NT2/D1 (cell line): ENCODE measurements at regions not wholly inside any gene's neighbourhood (a gene's known extent, or its start where the extent isn't known, plus 50 kb on each side); places are given as distances from the start of the nearest gene placed in this dataset.
"Not testable (repeated sequence)": the region's sequence is repeated elsewhere in the genome, so short reads cannot be mapped to it uniquely, and the experiment has no call there.

ENCODE experiments used
- DNase-seq: peaks from one replicate; pipeline ENCODE4 v3.0.0-alpha.2; 2011; ENCODE audit warnings: low read depth, low spot score
- H3K27me3 ChIP-seq: 2 replicates; pipeline ENCODE4 v1.6.0; 2011; ENCODE audit warnings: mild to moderate bottlenecking; ENCODE audit not compliant: insufficient read length, insufficient read depth
- H3K36me3 ChIP-seq: 2 replicates; pipeline ENCODE4 v1.6.1; 2011; ENCODE audit warnings: mild to moderate bottlenecking, low read length, mixed read lengths; ENCODE audit not compliant: insufficient read depth, insufficient read length
- H3K4me1 ChIP-seq: 2 replicates; pipeline ENCODE4 v1.5.1; 2011; ENCODE audit not compliant: insufficient read depth, insufficient read length
- H3K4me3 ChIP-seq: 2 replicates; pipeline ENCODE4 v1.5.1; 2011; ENCODE audit warnings: low read depth; ENCODE audit not compliant: insufficient read length
- H3K9ac ChIP-seq: 2 replicates; pipeline ENCODE4 v1.6.0; 2011; ENCODE audit warnings: low read depth; ENCODE audit not compliant: insufficient read length
- H3K9me3 ChIP-seq: 2 replicates; pipeline ENCODE4 v1.5.1; 2011; ENCODE audit warnings: mild to moderate bottlenecking, low read length; ENCODE audit not compliant: insufficient read depth
- SUZ12 ChIP-seq: IDR thresholded peaks from 2 replicates; pipeline ENCODE4 v1.6.1; 2011; ENCODE audit not compliant: insufficient read length, insufficient read depth; ENCODE audit errors: extremely low read depth
- YY1 ChIP-seq: IDR thresholded peaks from 2 replicates; pipeline ENCODE4 v1.6.1; 2011; ENCODE audit not compliant: insufficient read length, insufficient read depth
- ZNF274 ChIP-seq: IDR thresholded peaks from 2 replicates; pipeline ENCODE4 v1.6.1; 2011; ENCODE audit warnings: mild to moderate bottlenecking, low read depth, low read length

DNA sequence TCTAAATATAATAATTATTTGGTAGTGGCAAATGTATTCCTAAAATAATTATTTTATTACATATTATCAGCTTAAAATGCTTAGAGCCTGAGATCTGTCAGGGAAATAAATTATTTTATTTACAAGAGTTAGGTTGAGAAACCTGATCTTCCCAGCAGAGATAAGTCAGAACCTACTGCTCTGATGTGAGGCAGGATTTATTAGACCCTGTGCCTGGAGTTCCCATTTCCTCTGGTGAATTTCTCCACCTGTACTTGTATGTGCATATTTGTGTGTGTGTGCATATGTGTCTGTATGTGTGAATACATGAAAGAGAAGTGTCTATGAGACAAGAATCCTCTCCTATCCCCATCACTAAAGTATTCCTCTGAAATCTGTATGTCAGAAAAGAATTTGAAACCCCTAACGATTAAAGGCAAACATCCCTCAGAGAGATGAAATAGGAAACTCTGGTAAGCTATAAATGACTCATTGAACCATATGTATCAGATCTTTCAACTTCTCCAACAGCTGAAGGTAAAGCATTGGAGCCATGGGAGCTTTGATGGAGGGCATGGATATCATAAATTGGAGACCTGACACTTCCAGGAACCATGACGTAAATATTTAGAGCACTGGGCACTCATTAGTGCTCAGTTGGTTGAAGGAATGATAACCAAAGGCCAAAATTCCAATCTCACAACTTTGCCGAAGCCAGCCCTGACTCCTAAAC, 190.9 kb downstream of the XPNPEP1 start:
- no peaks in the 10 kb centered on the region for H3K9me3 ChIP-seq
- no peaks in the 10 kb centered on the region for H3K4me1 ChIP-seq
- H3K36me3 ChIP-seq: no peaks in the 10 kb centered on the region
- DNase-seq: no peak
- no peak overlapping the region for H3K4me3 ChIP-seq
- no peaks in the 10 kb centered on the region for H3K27me3 ChIP-seq
- TF ChIP-seq ZNF274 (no peak), SUZ12 (no peak), YY1 (no peak)
- no peak overlapping the region for H3K9ac ChIP-seq

GRCh38 chr10:109729895-109730294, 193.4 kb downstream of the XPNPEP1 start:
- not testable (repeated sequence) for H3K36me3 ChIP-seq, H3K4me1 ChIP-seq, H3K27me3 ChIP-seq, H3K9me3 ChIP-seq, DNase-seq, H3K9ac ChIP-seq, H3K4me3 ChIP-seq

GRCh38 chr10:109727436-109727835, 195.9 kb downstream of the XPNPEP1 start:
- Histone ChIP-seq H3K4me1 (no peaks in the 10 kb centered on the region), H3K4me3 (no peak overlapping the region), H3K27me3 (no peaks in the 10 kb centered on the region), H3K36me3 (no peaks in the 10 kb centered on the region), H3K9ac (no peak overlapping the region), H3K9me3 (no peaks in the 10 kb centered on the region)
- no peak for DNase-seq
- TF ChIP-seq ZNF274: no peak
- TF ChIP-seq YY1: no peak
- no peak for TF ChIP-seq SUZ12

GRCh38 chr10:109726473-109726872, 196.8 kb downstream of the XPNPEP1 start:
- Histone ChIP-seq H3K4me1 (no peaks in the 10 kb centered on the region), H3K36me3 (no peaks in the 10 kb centered on the region), H3K27me3 (no peaks in the 10 kb centered on the region), H3K4me3 (no peak overlapping the region), H3K9me3 (no peaks in the 10 kb centered on the region), H3K9ac (no peak overlapping the region)
- no peak for DNase-seq
- TF ChIP-seq YY1 (no peak), ZNF274 (no peak), SUZ12 (no peak)

DNA sequence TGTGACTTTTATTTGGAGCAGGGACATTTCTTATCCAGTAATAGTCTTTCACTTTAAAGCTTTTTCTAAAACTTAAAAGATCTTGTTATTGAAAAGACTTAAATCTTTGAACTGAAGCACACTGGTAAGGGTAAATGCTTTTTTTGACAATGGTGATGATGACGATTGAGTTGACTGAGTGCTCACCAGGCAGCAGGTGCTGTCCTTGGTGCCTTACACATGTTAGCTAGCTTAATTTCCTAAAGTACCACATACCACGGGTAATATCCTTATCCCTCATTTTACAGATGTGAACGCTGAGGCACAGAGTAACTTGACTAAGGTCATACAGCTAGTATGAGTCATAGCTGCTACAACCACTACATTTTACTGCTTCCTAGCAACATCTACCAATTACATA, 200.0 kb downstream of the XPNPEP1 start:
- no peak overlapping the region for H3K9ac ChIP-seq
- H3K36me3 ChIP-seq: no peaks in the 10 kb centered on the region
- no peak overlapping the region for H3K4me3 ChIP-seq
- no peaks in the 10 kb centered on the region for H3K9me3 ChIP-seq
- no peak for TF ChIP-seq SUZ12
- TF ChIP-seq ZNF274: no peak
- no peak for TF ChIP-seq YY1
- no peak for DNase-seq
- no peaks in the 10 kb centered on the region for H3K4me1 ChIP-seq
- no peaks in the 10 kb centered on the region for H3K27me3 ChIP-seq

GRCh38 chr10:109721453-109722064, 201.8 kb downstream of the XPNPEP1 start:
- Histone ChIP-seq H3K9me3 (no peaks in the 10 kb centered on the region), H3K9ac (no peak overlapping the region), H3K4me1 (no peaks in the 10 kb centered on the region), H3K4me3 (no peak overlapping the region), H3K27me3 (no peaks in the 10 kb centered on the region), H3K36me3 (no peaks in the 10 kb centered on the region)
- TF ChIP-seq YY1 (no peak), ZNF274 (no peak), SUZ12 (no peak)
- DNase-seq: no peak

DNA sequence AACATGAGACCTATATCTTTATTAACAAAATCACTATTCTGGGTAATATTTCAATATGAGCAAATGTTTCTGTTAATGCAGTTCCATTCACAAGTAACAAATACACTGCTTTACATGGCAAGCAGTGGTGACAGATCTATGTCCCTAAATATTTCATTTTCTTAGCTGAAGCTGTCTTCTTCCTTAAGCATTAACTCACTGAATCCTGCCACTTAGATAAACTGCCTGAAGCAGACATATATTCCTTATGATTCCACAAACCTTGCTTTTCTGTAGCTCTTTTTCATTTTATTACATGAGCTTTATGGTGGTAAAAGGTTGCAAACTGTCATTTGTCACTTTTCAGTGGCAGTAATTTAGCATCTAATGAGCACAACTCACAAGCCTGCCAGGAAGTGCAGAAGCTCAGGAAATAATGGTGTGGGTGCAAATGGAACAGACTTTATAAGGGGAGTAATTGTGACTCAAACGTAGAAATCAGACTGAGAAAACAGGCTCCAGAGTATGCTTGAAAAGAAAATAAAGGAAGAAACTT, 217.2 kb downstream of the XPNPEP1 start:
- no peaks in the 10 kb centered on the region for H3K4me1 ChIP-seq
- H3K36me3 ChIP-seq: no peaks in the 10 kb centered on the region
- no peak for TF ChIP-seq YY1
- TF ChIP-seq ZNF274: no peak
- no peak for TF ChIP-seq SUZ12
- H3K4me3 ChIP-seq: no peak overlapping the region
- no peak overlapping the region for H3K9ac ChIP-seq
- no peak for DNase-seq
- H3K27me3 ChIP-seq: no peaks in the 10 kb centered on the region
- 0 out of 2 replicates have a peak, but pooled peaks cover 8% of the 10 kb centered on the region for H3K9me3 ChIP-seq
